Superior temporal gyrus (tissue), 1 donor: ENCODE measurements at regions not wholly inside any gene's neighbourhood (a gene's known extent, or its start where the extent isn't known, plus 50 kb on each side); places are given as distances from the start of the nearest gene placed in this dataset.

ENCODE experiments used
- DNase-seq: peaks from one replicate; pipeline ENCODE4 v3.0.0-alpha.2; 2016; ENCODE audit errors: extremely low spot score

DNA sequence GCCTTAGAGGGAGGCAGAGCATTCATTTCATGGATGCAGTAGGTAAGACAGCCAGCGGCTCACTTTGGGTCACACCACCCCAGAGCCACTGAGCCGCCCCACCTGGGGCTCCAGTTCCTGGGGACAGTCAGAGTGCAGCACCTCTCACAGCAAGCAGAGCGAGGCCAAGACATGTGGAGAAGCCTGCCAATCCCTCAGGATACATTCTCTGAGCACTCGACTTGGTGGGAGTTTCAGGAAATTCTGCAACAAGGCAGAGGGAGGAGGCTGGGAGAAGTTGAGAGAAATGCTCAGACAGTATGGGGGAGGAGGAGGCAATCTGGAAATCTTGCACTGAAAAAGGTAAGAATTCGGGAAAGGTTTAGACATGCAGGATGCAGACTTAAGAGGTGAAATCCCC lies 60.8 kb upstream of the WLS start:
- DNase-seq, result no peak

DNA sequence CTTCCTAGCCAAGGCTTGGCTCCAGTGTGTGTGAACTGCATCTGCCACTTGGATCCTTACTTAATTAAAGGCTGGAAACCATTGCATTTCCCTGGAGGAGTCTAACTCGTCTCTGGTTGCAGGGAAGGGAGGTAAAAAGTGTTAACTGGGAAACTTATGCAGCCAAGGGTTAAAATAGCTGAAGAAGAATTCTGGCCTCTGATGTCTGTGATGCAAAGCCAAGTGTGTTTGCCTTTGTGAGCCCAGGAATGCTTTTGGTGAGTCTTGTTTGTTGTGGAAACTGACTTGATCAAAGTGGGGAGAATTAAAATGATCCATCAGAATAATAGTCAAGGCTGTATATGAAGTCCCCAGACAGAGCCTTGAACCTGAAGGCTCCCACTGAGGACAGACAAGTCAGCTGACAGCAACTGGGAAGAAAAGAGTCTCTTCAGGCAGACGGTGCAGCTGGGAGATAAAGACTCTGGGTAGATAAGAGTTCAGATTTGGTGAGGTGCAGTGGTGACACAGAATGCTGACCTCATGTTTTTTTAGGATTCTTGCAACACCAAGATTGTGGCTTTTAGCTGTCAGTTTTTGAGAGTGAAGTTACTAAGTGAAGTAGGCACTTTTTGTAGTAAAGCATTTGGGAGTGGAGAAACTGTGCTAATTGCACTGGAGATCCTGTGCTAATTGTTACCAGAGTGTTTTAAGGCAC lies 59.5 kb upstream of the WLS start:
- no peak for DNase-seq

GRCh38 chr1:68287241-68287640 lies 54.9 kb upstream of the WLS start:
- DNase-seq, result no peak

- no peak for DNase-seq
Observed at GRCh38 chr1:68285046-68285445, 52.7 kb upstream of the WLS start.

DNA sequence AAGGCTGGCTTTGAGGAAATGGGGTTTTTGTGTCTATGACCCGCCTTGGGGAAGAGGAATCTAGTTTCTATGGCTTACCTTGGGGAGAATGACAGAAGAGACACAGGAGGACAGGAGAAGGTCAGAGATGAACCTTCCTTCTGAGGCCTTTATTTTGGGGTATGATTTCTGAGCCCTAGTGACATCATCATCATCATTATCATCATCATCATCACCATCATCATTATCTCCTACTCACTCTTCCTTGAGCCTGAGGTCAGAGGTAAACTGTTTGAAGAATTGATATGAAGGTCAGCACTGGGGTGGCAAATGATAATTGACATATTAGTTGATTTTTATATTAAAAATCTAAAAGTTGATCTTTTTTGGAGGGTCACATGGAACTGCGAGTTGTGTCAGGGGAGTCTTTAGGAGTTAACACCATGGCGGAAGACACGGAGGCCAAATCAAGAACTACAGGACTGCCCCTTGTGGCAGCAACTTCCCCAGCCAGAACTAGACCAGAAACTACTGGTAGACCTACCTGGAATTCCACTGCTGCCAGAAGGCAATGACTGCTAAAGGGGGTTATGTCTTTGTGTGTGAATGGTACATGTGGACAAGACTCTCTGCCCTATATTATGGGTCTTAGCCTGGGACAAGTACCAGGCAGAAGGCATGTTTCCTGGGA lies 49.8 kb upstream of the WLS start:
- DNase-seq, result no peak
